CD14-positive monocyte (primary cell): ENCODE measurements at regions not wholly inside any gene's neighbourhood (a gene's known extent, or its start where the extent isn't known, plus 50 kb on each side); places are given as distances from the start of the nearest gene placed in this dataset.

ENCODE experiments used
- DNase-seq, 3 donors: peaks; one replicate each; pipeline ENCODE4 v3.0.0-alpha.2; 2011 to 2022
- H2AFZ ChIP-seq: 2 replicates; pipeline ENCODE4 v1.6.0; 2012; ENCODE audit warnings: mild to moderate bottlenecking, low read depth, low read length, inconsistent platforms; ENCODE audit not compliant: insufficient read depth, poor library complexity, severe bottlenecking
- H3K27ac ChIP-seq, 2 donors: 1 replicate in 1 of 2; 2 replicates in 1 of 2; pipeline ENCODE4 v1.5.1; 2012 to 2013; ENCODE audit warnings: low read length in 2 of 2, control low read depth in 1 of 2, inconsistent platforms in 1 of 2, low read depth in 1 of 2, mild to moderate bottlenecking in 1 of 2
- H3K27me3 ChIP-seq, 2 donors: one replicate each; pipeline versions ENCODE4 v1.6.0 to v1.6.1; 2011 to 2013; ENCODE audit warnings: low read length in 2 of 2; ENCODE audit not compliant: control insufficient read depth in 2 of 2, insufficient read depth in 2 of 2
- H3K36me3 ChIP-seq, 2 donors: replicated peaks in 1 of 2; 1 replicate in 1 of 2; 2 replicates in 1 of 2; pipeline versions ENCODE4 v1.5.1 to v1.6.1; 2012 to 2013; ENCODE audit warnings: low read length in 2 of 2, control low read depth in 1 of 2, inconsistent platforms in 1 of 2, mild to moderate bottlenecking in 1 of 2; ENCODE audit not compliant: insufficient read depth in 2 of 2, control insufficient read depth in 1 of 2
- H3K4me1 ChIP-seq, 2 donors: 1 replicate in 1 of 2; 2 replicates in 1 of 2; pipeline versions ENCODE4 v1.5.1 to v1.6.1; 2012 to 2013; ENCODE audit warnings: low read length in 2 of 2, control low read depth in 1 of 2, inconsistent platforms in 1 of 2, mild to moderate bottlenecking in 1 of 2, moderate library complexity in 1 of 2; ENCODE audit not compliant: insufficient read depth in 2 of 2, control insufficient read depth in 1 of 2
- H3K4me2 ChIP-seq: replicated peaks from 2 replicates; pipeline ENCODE3; 2012; ENCODE audit warnings: low read length, moderate library complexity, mild to moderate bottlenecking; ENCODE audit not compliant: poor library complexity, severe bottlenecking; ENCODE audit errors: extremely low read depth
- H3K4me3 ChIP-seq, 3 experiments: fragments of 200-600 bp in 1 of 3; sonication (generic) in 1 of 3; replicated peaks in 1 of 3; 1 replicate in 2 of 3; 2 replicates in 1 of 3; pipeline ENCODE4 v1.5.1; 2011 to 2013; ENCODE audit warnings: low read length in 3 of 3, mild to moderate bottlenecking in 3 of 3, control low read depth in 2 of 3, low read depth in 2 of 3, inconsistent platforms in 1 of 3, moderate library complexity in 1 of 3
- H3K79me2 ChIP-seq: 2 replicates; pipeline ENCODE4 v1.6.0; 2012; ENCODE audit warnings: mild to moderate bottlenecking, control low read depth, inconsistent platforms, low read length, moderate library complexity; ENCODE audit not compliant: insufficient read depth
- H3K9ac ChIP-seq: 2 replicates; pipeline ENCODE4 v1.6.0; 2017; ENCODE audit warnings: low read length, mild to moderate bottlenecking; ENCODE audit not compliant: insufficient read depth, poor library complexity, severe bottlenecking
- H3K9me3 ChIP-seq, 2 donors: replicated peaks in 1 of 2; 1 replicate in 1 of 2; 2 replicates in 1 of 2; pipeline versions ENCODE4 v1.5.1 to v1.6.1; 2012 to 2013; ENCODE audit warnings: low read length in 2 of 2, control low read depth in 1 of 2; ENCODE audit not compliant: control insufficient read depth in 1 of 2, insufficient read depth in 1 of 2
- H4K20me1 ChIP-seq: 2 replicates; pipeline ENCODE4 v1.6.0; 2012; ENCODE audit warnings: mild to moderate bottlenecking, low read length, control low read depth, moderate library complexity; ENCODE audit not compliant: insufficient read depth
- H3K27ac Mint-ChIP-seq, 7 donors: one replicate each; pipeline ENCODE4 v1.8.0; 2020; ENCODE audit warnings: mild to moderate bottlenecking in 7 of 7, mixed read lengths in 7 of 7, moderate library complexity in 6 of 7, inconsistent platforms in 2 of 7
- H3K27me3 Mint-ChIP-seq, 3 donors: one replicate each; pipeline ENCODE4 v1.8.0; 2021 to 2022; ENCODE audit warnings: low read depth in 3 of 3, mild to moderate bottlenecking in 3 of 3, mixed read lengths in 3 of 3, moderate library complexity in 3 of 3, inconsistent platforms in 1 of 3
- H3K36me3 Mint-ChIP-seq, 2 donors: one replicate each; pipeline ENCODE4 v1.8.0; 2020; ENCODE audit warnings: mixed read lengths in 2 of 2, inconsistent platforms in 1 of 2, mild to moderate bottlenecking in 1 of 2
- H3K4me1 Mint-ChIP-seq: one replicate; pipeline ENCODE4 v1.8.0; 2020; ENCODE audit warnings: mild to moderate bottlenecking, mixed read lengths
- H3K4me3 Mint-ChIP-seq, 2 donors: one replicate each; pipeline ENCODE4 v1.8.0; 2020; ENCODE audit warnings: mild to moderate bottlenecking in 2 of 2, mixed read lengths in 2 of 2, moderate library complexity in 1 of 2
- H3K9me3 Mint-ChIP-seq, 7 donors: one replicate each; pipeline ENCODE4 v1.8.0; 2020 to 2022; ENCODE audit warnings: mixed read lengths in 7 of 7, mild to moderate bottlenecking in 6 of 7, moderate library complexity in 6 of 7, inconsistent platforms in 2 of 7
- WGBS: methylation state at CpG from one replicate; pipeline ENCODE4 v1.1.5; 2013; ENCODE audit warnings: missing lambda C conversion rate; ENCODE audit not compliant: insufficient coverage; 5-methylcytosine and 5-hydroxymethylcytosine counted together
- intact Hi-C, 2 donors: fragments of 100-400 bp; cut with micrococcal nuclease; formaldehyde crosslinking; loops; one replicate each; pipeline versions ENCODE4 v1.15.0 to v1.15.1; 2023
- TF ChIP-seq, protein P1 (sequence below): fragments of 200-600 bp; IDR thresholded peaks from one replicate; pipeline ENCODE4 v1.8.0; 2022; ENCODE audit warnings: antibody characterized with exemption, mild to moderate bottlenecking

DNA sequence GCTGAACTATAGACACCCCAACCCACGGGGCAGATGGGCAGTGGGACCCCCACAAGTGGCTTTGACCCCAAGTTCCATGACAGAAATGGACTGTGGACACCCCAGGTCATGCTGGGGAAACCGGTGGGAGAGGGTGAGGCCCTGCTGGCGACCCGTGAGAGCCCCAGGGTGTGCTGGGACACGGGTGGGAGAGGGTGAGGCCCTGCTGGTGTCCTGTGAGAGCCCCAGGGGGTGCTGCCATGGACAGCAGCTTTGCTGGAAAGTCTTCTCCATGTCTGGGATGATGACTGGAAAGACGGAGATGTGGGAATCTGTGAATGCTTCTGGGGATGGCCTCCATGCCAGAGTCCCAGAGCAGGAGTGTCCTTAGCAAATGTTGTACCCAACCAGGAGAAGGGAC, 148.4 kb downstream of the URI1 start:
- H3K9ac ChIP-seq: no peak overlapping the region
- no peak overlapping the region for H3K4me2 ChIP-seq
- no peaks in the 10 kb centered on the region for H3K27me3 ChIP-seq
- DNase-seq: no peak
- H3K36me3 ChIP-seq: no peaks in the 10 kb centered on the region
- intact Hi-C loops: no loop called here
- TF ChIP-seq, protein P1, sequence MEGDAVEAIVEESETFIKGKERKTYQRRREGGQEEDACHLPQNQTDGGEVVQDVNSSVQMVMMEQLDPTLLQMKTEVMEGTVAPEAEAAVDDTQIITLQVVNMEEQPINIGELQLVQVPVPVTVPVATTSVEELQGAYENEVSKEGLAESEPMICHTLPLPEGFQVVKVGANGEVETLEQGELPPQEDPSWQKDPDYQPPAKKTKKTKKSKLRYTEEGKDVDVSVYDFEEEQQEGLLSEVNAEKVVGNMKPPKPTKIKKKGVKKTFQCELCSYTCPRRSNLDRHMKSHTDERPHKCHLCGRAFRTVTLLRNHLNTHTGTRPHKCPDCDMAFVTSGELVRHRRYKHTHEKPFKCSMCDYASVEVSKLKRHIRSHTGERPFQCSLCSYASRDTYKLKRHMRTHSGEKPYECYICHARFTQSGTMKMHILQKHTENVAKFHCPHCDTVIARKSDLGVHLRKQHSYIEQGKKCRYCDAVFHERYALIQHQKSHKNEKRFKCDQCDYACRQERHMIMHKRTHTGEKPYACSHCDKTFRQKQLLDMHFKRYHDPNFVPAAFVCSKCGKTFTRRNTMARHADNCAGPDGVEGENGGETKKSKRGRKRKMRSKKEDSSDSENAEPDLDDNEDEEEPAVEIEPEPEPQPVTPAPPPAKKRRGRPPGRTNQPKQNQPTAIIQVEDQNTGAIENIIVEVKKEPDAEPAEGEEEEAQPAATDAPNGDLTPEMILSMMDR: no peak
- no peak overlapping the region for H2AFZ ChIP-seq
- Mint-ChIP-seq H3K27me3 (peaks cover under 1 to 3% (median 1%) of the 10 kb centered on the region in 3 donors), H3K9me3 (no peaks in the 10 kb centered on the region), H3K4me1 (no peaks in the 10 kb centered on the region), H3K4me3 (no peak overlapping the region), H3K27ac (no peak overlapping the region), H3K36me3 (no peaks in the 10 kb centered on the region)
- no peaks in the 10 kb centered on the region for H3K4me1 ChIP-seq
- no peaks in the 10 kb centered on the region for H4K20me1 ChIP-seq
- WGBS: 77% methylated on average over 5 of the region's 6 CpGs
- H3K27ac ChIP-seq: no peak overlapping the region
- H3K9me3 ChIP-seq: no peaks in the 10 kb centered on the region
- H3K79me2 ChIP-seq: no peaks in the 10 kb centered on the region
- no peak overlapping the region for H3K4me3 ChIP-seq

- Histone ChIP-seq H3K4me3 (no peak overlapping the region), H3K4me1 (no peaks in the 10 kb centered on the region), H3K27me3 (no peaks in the 10 kb centered on the region), H3K9me3 (no peaks in the 10 kb centered on the region), H3K79me2 (no peaks in the 10 kb centered on the region), H3K4me2 (no peak overlapping the region), H3K36me3 (no peaks in the 10 kb centered on the region), H4K20me1 (no peaks in the 10 kb centered on the region), H2AFZ (no peak overlapping the region), H3K9ac (no peak overlapping the region), H3K27ac (no peak overlapping the region)
- Mint-ChIP-seq H3K9me3 (no peaks in the 10 kb centered on the region), H3K27me3 (peaks cover 1 to 3% (median 2%) of the 10 kb centered on the region in 3 donors), H3K4me1 (no peaks in the 10 kb centered on the region), H3K4me3 (no peak overlapping the region), H3K27ac (no peak overlapping the region), H3K36me3 (no peaks in the 10 kb centered on the region)
- WGBS: 90% methylated on average over 6 of the region's 7 CpGs
- DNase-seq: no peak
- TF ChIP-seq, protein P1: no peak
- intact Hi-C loops: no loop called here
Measured at GRCh38 chr19:30090963-30091362, 148.9 kb downstream of the URI1 start.
